ENCODE measurements at regions not wholly inside any gene's neighbourhood (a gene's known extent, or its start where the extent isn't known, plus 50 kb on each side); places are given as distances from the start of the nearest gene placed in this dataset.

DNA sequence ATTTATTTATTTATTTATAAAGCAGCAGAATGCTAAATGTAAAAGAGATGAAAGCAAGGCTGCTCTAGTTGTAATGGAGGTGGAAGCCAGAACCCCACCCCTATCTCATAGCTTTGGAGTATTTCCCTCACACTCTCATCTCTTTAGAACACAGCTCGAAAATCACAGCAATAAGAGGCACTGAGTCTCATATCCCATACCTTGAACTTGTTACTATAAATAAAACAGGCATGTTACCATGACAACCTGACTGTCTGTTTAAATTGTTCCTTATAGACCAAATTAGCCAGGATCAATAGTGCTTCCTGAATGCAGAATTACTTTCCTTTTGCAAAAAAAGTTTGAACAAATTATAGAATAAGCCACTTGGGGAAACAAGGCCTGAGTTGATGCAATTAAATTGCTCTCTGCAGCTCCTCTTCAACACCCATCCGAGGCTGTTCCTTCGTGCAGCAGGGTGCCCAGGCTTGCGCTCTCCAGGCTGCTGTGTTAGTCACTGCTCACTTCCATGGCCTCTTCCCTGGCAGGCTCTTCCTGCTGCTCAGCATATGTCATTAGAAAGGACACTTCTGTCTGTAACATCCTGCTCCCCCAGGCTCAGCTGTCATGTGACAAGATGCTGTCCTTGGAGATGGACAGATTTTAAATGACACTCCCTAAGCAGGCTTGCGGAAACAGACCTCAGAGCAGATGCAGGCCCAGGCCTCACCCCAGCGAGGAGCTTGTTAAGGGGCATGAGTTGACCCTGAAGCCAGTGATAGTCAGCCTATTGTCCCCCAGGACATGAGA is 120.2 kb downstream of the CARTPT start:
- Histone ChIP-seq H3K27ac (no peak overlapping the region), H3K9me3 (no peaks in the 10 kb centered on the region), H3K36me3 (no peaks in the 10 kb centered on the region), H3K4me1 (ENCODE audit: control insufficient read depth in 1 of 2, insufficient read depth in 1 of 2, low read depth in 1 of 2, low read length in 1 of 2) (no peaks in the 10 kb centered on the region), H3K4me3 (ENCODE audit: low read depth in 1 of 2, low read length in 1 of 2) (no peak overlapping the region), H3K27me3 (no peaks in the 10 kb centered on the region)
- TF ChIP-seq, protein P1, sequence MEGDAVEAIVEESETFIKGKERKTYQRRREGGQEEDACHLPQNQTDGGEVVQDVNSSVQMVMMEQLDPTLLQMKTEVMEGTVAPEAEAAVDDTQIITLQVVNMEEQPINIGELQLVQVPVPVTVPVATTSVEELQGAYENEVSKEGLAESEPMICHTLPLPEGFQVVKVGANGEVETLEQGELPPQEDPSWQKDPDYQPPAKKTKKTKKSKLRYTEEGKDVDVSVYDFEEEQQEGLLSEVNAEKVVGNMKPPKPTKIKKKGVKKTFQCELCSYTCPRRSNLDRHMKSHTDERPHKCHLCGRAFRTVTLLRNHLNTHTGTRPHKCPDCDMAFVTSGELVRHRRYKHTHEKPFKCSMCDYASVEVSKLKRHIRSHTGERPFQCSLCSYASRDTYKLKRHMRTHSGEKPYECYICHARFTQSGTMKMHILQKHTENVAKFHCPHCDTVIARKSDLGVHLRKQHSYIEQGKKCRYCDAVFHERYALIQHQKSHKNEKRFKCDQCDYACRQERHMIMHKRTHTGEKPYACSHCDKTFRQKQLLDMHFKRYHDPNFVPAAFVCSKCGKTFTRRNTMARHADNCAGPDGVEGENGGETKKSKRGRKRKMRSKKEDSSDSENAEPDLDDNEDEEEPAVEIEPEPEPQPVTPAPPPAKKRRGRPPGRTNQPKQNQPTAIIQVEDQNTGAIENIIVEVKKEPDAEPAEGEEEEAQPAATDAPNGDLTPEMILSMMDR (IDR thresholded peaks at IDR 0.05), result no peak

DNA sequence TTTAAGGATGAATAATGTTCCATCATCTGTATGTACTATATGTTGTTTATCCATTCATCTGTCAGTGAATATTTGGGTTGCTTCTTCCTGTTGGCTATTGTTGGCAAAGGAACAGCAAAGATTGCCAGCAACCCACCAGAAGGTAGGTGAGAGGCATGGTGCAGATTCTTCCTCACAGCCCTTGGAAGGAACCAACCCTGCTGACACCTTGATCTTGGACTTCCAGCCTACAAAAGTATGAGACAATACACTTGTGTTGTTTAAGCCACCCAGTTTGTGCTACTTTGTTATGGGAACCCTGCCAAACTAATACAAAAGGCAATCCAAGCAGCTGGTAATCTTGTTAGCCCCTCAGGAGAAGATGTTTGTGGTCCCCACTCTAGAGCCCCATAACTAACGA is 122.0 kb downstream of the CARTPT start:
- H3K4me1 ChIP-seq (ENCODE audit: control insufficient read depth in 1 of 2, insufficient read depth in 1 of 2, low read depth in 1 of 2, low read length in 1 of 2), result no peaks in the 10 kb centered on the region
- H3K9me3 ChIP-seq, result no peaks in the 10 kb centered on the region
- no peaks in the 10 kb centered on the region for H3K27me3 ChIP-seq
- H3K27ac ChIP-seq, result no peak overlapping the region
- TF ChIP-seq, protein P1 (IDR thresholded peaks at IDR 0.05), result no peak
- H3K36me3 ChIP-seq, result no peaks in the 10 kb centered on the region
- H3K4me3 ChIP-seq (ENCODE audit: low read depth in 1 of 2, low read length in 1 of 2), result no peak overlapping the region

DNA sequence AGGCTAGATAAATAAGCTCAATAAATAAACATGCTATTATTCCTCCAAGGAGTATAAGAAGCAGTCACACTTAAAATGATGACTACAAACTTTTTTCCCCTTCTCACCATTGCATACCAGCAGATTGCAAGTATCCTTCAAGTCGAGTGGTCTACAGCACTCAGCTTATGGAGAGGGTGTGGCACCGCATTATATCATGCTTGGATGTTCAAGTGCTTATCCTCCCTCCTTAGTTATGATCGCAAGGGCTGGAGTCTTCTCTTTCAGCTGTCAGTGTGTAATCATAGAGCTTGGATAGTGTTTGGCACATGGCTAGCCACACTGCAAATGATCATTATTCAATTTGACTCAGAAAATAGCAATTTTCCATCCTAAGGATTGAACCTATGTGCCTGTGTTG is 124.0 kb downstream of the CARTPT start:
- TF ChIP-seq, protein P1 (IDR thresholded peaks at IDR 0.05), result no peak
- H3K9me3 ChIP-seq, result no peaks in the 10 kb centered on the region
- H3K27ac ChIP-seq, result no peak overlapping the region
- no peaks in the 10 kb centered on the region for H3K27me3 ChIP-seq
- no peaks in the 10 kb centered on the region for H3K4me1 ChIP-seq (ENCODE audit: control insufficient read depth in 1 of 2, insufficient read depth in 1 of 2, low read depth in 1 of 2, low read length in 1 of 2)
- H3K36me3 ChIP-seq, result no peaks in the 10 kb centered on the region
- H3K4me3 ChIP-seq (ENCODE audit: low read depth in 1 of 2, low read length in 1 of 2), result no peak overlapping the region

DNA sequence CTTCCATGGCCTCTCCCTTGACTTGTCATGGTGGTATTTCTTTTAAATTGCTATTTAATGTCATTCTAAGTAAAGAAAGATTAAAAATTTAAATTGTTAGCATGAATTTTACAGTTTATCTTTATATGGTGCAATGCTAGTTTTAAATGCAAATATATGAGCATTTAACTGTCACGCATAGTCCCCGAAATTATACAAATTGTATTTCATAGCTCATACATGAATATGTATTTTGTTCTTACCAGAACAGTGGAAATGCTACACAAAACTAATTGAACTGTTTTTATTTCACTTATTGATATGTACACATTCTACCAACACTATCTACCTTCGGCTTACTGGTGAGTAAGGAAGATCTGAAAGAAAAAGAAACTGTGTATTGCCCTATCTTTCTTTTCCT is 125.8 kb downstream of the CARTPT start:
- TF ChIP-seq, protein P1 (IDR thresholded peaks at IDR 0.05), result no peak
- H3K4me1 ChIP-seq (ENCODE audit: control insufficient read depth in 1 of 2, insufficient read depth in 1 of 2, low read depth in 1 of 2, low read length in 1 of 2), result no peaks in the 10 kb centered on the region
- H3K36me3 ChIP-seq, result no peaks in the 10 kb centered on the region
- no peaks in the 10 kb centered on the region for H3K9me3 ChIP-seq
- H3K27ac ChIP-seq, result no peak overlapping the region
- H3K4me3 ChIP-seq (ENCODE audit: low read depth in 1 of 2, low read length in 1 of 2), result no peak overlapping the region
- H3K27me3 ChIP-seq, result no peaks in the 10 kb centered on the region

- Histone ChIP-seq H3K4me1 (ENCODE audit: control insufficient read depth in 1 of 2, insufficient read depth in 1 of 2, low read depth in 1 of 2, low read length in 1 of 2) (no peaks in the 10 kb centered on the region), H3K9me3 (no peaks in the 10 kb centered on the region), H3K4me3 (ENCODE audit: low read depth in 1 of 2, low read length in 1 of 2) (no peak overlapping the region), H3K36me3 (no peaks in the 10 kb centered on the region), H3K27me3 (no peaks in the 10 kb centered on the region), H3K27ac (no peak overlapping the region)
- TF ChIP-seq, protein P1 (IDR thresholded peaks at IDR 0.05), result no peak
Measured at GRCh38 chr5:71859515-71859914, 140.4 kb downstream of the CARTPT start.

Measured in neutrophil (primary cell).